Adrenal gland (tissue), 5 donors: ENCODE measurements at regions not wholly inside any gene's neighbourhood (a gene's known extent, or its start where the extent isn't known, plus 50 kb on each side); places are given as distances from the start of the nearest gene placed in this dataset.

Source experiments
- POLR2A ChIP-seq, 2 donors: fragments of 450-650 bp; IDR thresholded peaks; one replicate each; pipeline ENCODE4 v1.6.1; 2017; ENCODE audit warnings: antibody characterized with exemption in 2 of 2, mild to moderate bottlenecking in 2 of 2, moderate library complexity in 1 of 2
- TF ChIP-seq, protein P1 (sequence below), 6 experiments: fragments of 450-650 bp in 4 of 6; fragments of 200-600 bp in 2 of 6; sonication (generic) in 1 of 6; IDR thresholded peaks; 1 replicate in 5 of 6; 2 replicates in 1 of 6; pipeline versions ENCODE4 v1.5.1 to v1.8.0; 2016 to 2021; ENCODE audit warnings: antibody characterized with exemption in 6 of 6, mild to moderate bottlenecking in 2 of 6, moderate library complexity in 1 of 6
- donor health status: DM: no; HTN: no; CAD: no.

DNA sequence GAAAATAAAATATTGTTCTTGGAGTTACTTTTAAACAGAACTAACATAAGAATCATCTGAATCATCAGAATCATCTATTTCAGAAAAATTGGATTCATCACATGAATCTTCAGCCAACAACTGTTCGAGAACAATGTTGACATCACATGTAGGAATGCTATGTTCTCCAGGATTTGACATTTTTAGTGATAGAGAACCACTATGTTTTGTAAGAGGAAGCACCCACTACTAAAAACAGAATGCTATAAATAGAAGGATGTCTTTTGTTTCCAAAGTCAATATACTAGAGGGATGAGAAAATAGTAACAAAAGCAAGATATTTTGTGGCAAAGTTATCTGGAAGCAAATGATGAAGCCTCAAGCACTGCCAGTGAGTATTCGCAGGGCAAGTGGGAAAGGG lies 263.4 kb upstream of the DDI1 start:
- TF ChIP-seq, protein P1, sequence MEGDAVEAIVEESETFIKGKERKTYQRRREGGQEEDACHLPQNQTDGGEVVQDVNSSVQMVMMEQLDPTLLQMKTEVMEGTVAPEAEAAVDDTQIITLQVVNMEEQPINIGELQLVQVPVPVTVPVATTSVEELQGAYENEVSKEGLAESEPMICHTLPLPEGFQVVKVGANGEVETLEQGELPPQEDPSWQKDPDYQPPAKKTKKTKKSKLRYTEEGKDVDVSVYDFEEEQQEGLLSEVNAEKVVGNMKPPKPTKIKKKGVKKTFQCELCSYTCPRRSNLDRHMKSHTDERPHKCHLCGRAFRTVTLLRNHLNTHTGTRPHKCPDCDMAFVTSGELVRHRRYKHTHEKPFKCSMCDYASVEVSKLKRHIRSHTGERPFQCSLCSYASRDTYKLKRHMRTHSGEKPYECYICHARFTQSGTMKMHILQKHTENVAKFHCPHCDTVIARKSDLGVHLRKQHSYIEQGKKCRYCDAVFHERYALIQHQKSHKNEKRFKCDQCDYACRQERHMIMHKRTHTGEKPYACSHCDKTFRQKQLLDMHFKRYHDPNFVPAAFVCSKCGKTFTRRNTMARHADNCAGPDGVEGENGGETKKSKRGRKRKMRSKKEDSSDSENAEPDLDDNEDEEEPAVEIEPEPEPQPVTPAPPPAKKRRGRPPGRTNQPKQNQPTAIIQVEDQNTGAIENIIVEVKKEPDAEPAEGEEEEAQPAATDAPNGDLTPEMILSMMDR (IDR thresholded peaks at IDR 0.05) = no peak
- TF ChIP-seq POLR2A (IDR thresholded peaks at IDR 0.05) = no peak
